HG02973 (cell line): ENCODE measurements at regions not wholly inside any gene's neighbourhood (a gene's known extent, or its start where the extent isn't known, plus 50 kb on each side); places are given as distances from the start of the nearest gene placed in this dataset.

ENCODE experiments used
- ATAC-seq: cut with Tn5 transposase; IDR thresholded peaks from one replicate; pipeline ENCODE4 v1.9.1; 2021; ENCODE audit warnings: moderate library complexity; ENCODE audit not compliant: unreplicated experiment

GRCh38 chr2:151037434-151037833 is 224.2 kb downstream of the RBM43 start:
- no peak for ATAC-seq

- ATAC-seq = no peak
Observed at GRCh38 chr2:151033271-151034248, 228.1 kb downstream of the RBM43 start.

- no peak for ATAC-seq
Observed at GRCh38 chr2:151032741-151033191, 228.9 kb downstream of the RBM43 start.

GRCh38 chr2:151030663-151031230 is 230.9 kb downstream of the RBM43 start:
- no peak for ATAC-seq

GRCh38 chr2:151029406-151030157 is 232.1 kb downstream of the RBM43 start:
- no peak for ATAC-seq

- ATAC-seq = no peak
Observed at GRCh38 chr2:151028691-151029176, 232.9 kb downstream of the RBM43 start.

- no peak for ATAC-seq
Observed at GRCh38 chr2:151027151-151027550, 234.5 kb downstream of the RBM43 start.

GRCh38 chr2:151025816-151026215 is 235.8 kb downstream of the RBM43 start:
- ATAC-seq = no peak

GRCh38 chr2:151024696-151025251 is 236.9 kb downstream of the RBM43 start:
- ATAC-seq = no peak

GRCh38 chr2:151021747-151022452 is 239.8 kb downstream of the RBM43 start:
- ATAC-seq = no peak

- ATAC-seq = peak; percentile 79
Observed at GRCh38 chr2:151020411-151020810, 241.3 kb downstream of the RBM43 start.

GRCh38 chr2:151009437-151010175 is 252.1 kb downstream of the RBM43 start:
- no peak for ATAC-seq

- no peak for ATAC-seq
Observed at GRCh38 chr2:151007365-151007764, 254.3 kb downstream of the RBM43 start.

- no peak for ATAC-seq
Observed at GRCh38 chr2:151002959-151003600, 258.6 kb downstream of the RBM43 start.

GRCh38 chr2:150997702-150998440 is 263.8 kb downstream of the RBM43 start:
- ATAC-seq = no peak

GRCh38 chr2:150997066-150997465 is 264.6 kb downstream of the RBM43 start:
- no peak for ATAC-seq

- ATAC-seq = no peak
Observed at GRCh38 chr2:150994076-150994475, 267.6 kb downstream of the RBM43 start.

GRCh38 chr2:150989969-150990368 is 271.7 kb downstream of the RBM43 start:
- ATAC-seq = no peak
